A549 (cell line): ENCODE measurements at regions not wholly inside any gene's neighbourhood (a gene's known extent, or its start where the extent isn't known, plus 50 kb on each side); places are given as distances from the start of the nearest gene placed in this dataset.

Experiments used
- ATAC-seq, 2 experiments: fragments of 200-7000 bp in 1 of 2; fragments of >200 bp in 1 of 2; cut with Nextera tagmentation in 1 of 2; cut with Tn5 transposase in 1 of 2; 3 replicates each; pipeline versions ENCODE4 v1.8.0 to v1.9.1; 2018 to 2020; ENCODE audit warnings: mild to moderate bottlenecking in 1 of 2, moderate library complexity in 1 of 2
- CTCF ChIA-PET: fragments of 300-600 bp; sonication (Branson Sonifier 250); formaldehyde crosslinking; extraction: SDS; loops from one replicate; lab custom pipeline; 2021; ENCODE audit warnings: antibody characterized with exemption, inconsistent platforms; lab: Yijun Ruan, JAX
- POLR2A ChIA-PET: fragments of 350-600 bp; formaldehyde crosslinking; extraction: SDS; loops from one replicate; lab custom pipeline; 2021; ENCODE audit warnings: antibody characterized with exemption, inconsistent platforms; lab: Yijun Ruan, JAX
- DNase-seq, 2 experiments: peaks; one replicate each; pipeline versions ENCODE4 v3.0.0 to v3.0.0-alpha.2; 2011 to 2016; ENCODE audit warnings: low read depth in 1 of 2, low spot score in 1 of 2
- FAIRE-seq: peaks from 2 replicates; lab custom pipeline; 2011; peaks lifted over from hg19 to GRCh38; lab: Jason Lieb, UNC
- H3K27ac ChIP-seq, 2 experiments: fragments of >200 bp; sonication (Bioruptor Twin); formaldehyde crosslinking; 3 replicates each; pipeline ENCODE4 v1.5.1; 2016 to 2017
- H3K4me1 ChIP-seq: fragments of >200 bp; sonication (Bioruptor Twin); formaldehyde crosslinking; 3 replicates; pipeline ENCODE4 v1.6.1; 2016
- H3K4me2 ChIP-seq: fragments of >200 bp; sonication (Bioruptor Twin); formaldehyde crosslinking; 3 replicates; pipeline ENCODE4 v1.6.1; 2016
- H3K4me3 ChIP-seq: fragments of >200 bp; sonication (Bioruptor Twin); formaldehyde crosslinking; 3 replicates; pipeline ENCODE4 v1.5.1; 2016
- H3K9me3 ChIP-seq: fragments of >200 bp; sonication (Bioruptor Twin); formaldehyde crosslinking; 3 replicates; pipeline ENCODE4 v1.6.1; 2016
- ATOH8 ChIP-seq: fragments of 250-450 bp; sonication (Bioruptor Pico); IDR thresholded peaks from 2 replicates; pipeline ENCODE4 v1.5.0; 2020; ENCODE audit warnings: low read depth, mild to moderate bottlenecking, moderate library complexity
- CBX2 ChIP-seq: fragments of 200-600 bp; sonication (generic); IDR thresholded peaks from 2 replicates; pipeline ENCODE4 v1.6.1; 2016; ENCODE audit warnings: low read depth, mild to moderate bottlenecking, borderline replicate concordance
- CBX8 ChIP-seq: fragments of 200-600 bp; sonication (generic); IDR thresholded peaks from 2 replicates; pipeline ENCODE4 v1.6.1; 2016
- CEBPB ChIP-seq, 2 experiments: fragments of >200 bp in 1 of 2; sonication (Bioruptor Twin) in 1 of 2; formaldehyde crosslinking in 1 of 2; IDR thresholded peaks; 2 replicates each; pipeline ENCODE4 v1.6.1; 2012 to 2016
- CHD2 ChIP-seq: fragments of 150-350 bp; IDR thresholded peaks from 2 replicates; pipeline ENCODE4 v1.6.1; 2014; ENCODE audit warnings: low read length; ENCODE audit not compliant: partially characterized antibody
- CTCF ChIP-seq: fragments of >200 bp; sonication (Bioruptor Twin); formaldehyde crosslinking; IDR thresholded peaks from 3 replicates; pipeline ENCODE4 v1.5.1; 2016
- EHF ChIP-seq: fragments of 250-450 bp; sonication (Bioruptor Pico); IDR thresholded peaks from 2 replicates; pipeline ENCODE4 v1.5.0; 2020; ENCODE audit warnings: mild to moderate bottlenecking
- EHMT2 ChIP-seq: fragments of 200-600 bp; sonication (generic); IDR thresholded peaks from 2 replicates; pipeline ENCODE4 v1.6.1; 2016; ENCODE audit warnings: antibody characterized with exemption, low read depth, mild to moderate bottlenecking, moderate library complexity
- ESRRA ChIP-seq: fragments of 150-350 bp; IDR thresholded peaks from 2 replicates; pipeline ENCODE4 v1.6.1; 2014; ENCODE audit warnings: mild to moderate bottlenecking, low read length, borderline replicate concordance
- FOSB ChIP-seq: fragments of 250-450 bp; sonication (Bioruptor Pico); IDR thresholded peaks from 2 replicates; pipeline ENCODE4 v1.5.0; 2020; ENCODE audit warnings: mild to moderate bottlenecking, moderate library complexity
- FOSL2 ChIP-seq, 2 experiments: fragments of 450-650 bp in 1 of 2; fragments of >200 bp in 1 of 2; sonication (Bioruptor Twin) in 1 of 2; formaldehyde crosslinking; IDR thresholded peaks; 2 replicates each; pipeline versions ENCODE4 v1.5.0 to v1.6.1; 2016 to 2020; ENCODE audit warnings: mild to moderate bottlenecking in 1 of 2, moderate library complexity in 1 of 2
- FOXS1 ChIP-seq: fragments of 250-450 bp; sonication (Bioruptor Pico); IDR thresholded peaks from 2 replicates; pipeline ENCODE4 v1.5.0; 2020; ENCODE audit warnings: mild to moderate bottlenecking, moderate library complexity
- HEYL ChIP-seq: fragments of 250-450 bp; sonication (Bioruptor Pico); IDR thresholded peaks from 2 replicates; pipeline ENCODE4 v1.8.0; 2021; ENCODE audit warnings: mild to moderate bottlenecking, moderate library complexity
- HOXB13 ChIP-seq: fragments of 250-450 bp; sonication (Bioruptor Pico); IDR thresholded peaks from 2 replicates; pipeline ENCODE4 v1.5.0; 2020; ENCODE audit warnings: low read depth, mild to moderate bottlenecking, moderate library complexity
- JUN ChIP-seq, 2 experiments: fragments of >200 bp; sonication (Bioruptor Twin); formaldehyde crosslinking; IDR thresholded peaks; 2 replicates in 1 of 2; 3 replicates in 1 of 2; pipeline ENCODE4 v1.6.1; 2016 to 2017
- MAFK ChIP-seq: fragments of 450-650 bp; IDR thresholded peaks from 2 replicates; pipeline ENCODE4 v1.6.1; 2014; ENCODE audit not compliant: partially characterized antibody
- MAX ChIP-seq: IDR thresholded peaks from 2 replicates; pipeline ENCODE4 v1.6.1; 2012
- MAZ ChIP-seq: fragments of 150-350 bp; IDR thresholded peaks from 2 replicates; pipeline ENCODE4 v1.6.1; 2014; ENCODE audit warnings: antibody characterized with exemption, low read depth, low read length, borderline replicate concordance
- NPAS2 ChIP-seq: fragments of 250-450 bp; sonication (Bioruptor Pico); IDR thresholded peaks from 2 replicates; pipeline ENCODE4 v1.8.0; 2022; ENCODE audit warnings: mild to moderate bottlenecking, moderate library complexity, borderline replicate concordance
- NR3C1 ChIP-seq: fragments of >200 bp; sonication (Bioruptor Twin); formaldehyde crosslinking; IDR thresholded peaks from 3 replicates; pipeline ENCODE4 v1.6.1; 2017
- PHF8 ChIP-seq: fragments of 200-600 bp; sonication (generic); IDR thresholded peaks from 2 replicates; pipeline ENCODE4 v1.6.1; 2016; ENCODE audit warnings: low read depth, mild to moderate bottlenecking, antibody characterized with exemption, moderate library complexity, borderline replicate concordance
- RCOR1 ChIP-seq: fragments of 150-350 bp; IDR thresholded peaks from 2 replicates; pipeline ENCODE4 v1.6.1; 2014; ENCODE audit warnings: antibody characterized with exemption, low read length, low read depth
- RNF2 ChIP-seq: fragments of 200-600 bp; sonication (generic); IDR thresholded peaks from 2 replicates; pipeline ENCODE4 v1.6.1; 2016; ENCODE audit warnings: low read depth, mild to moderate bottlenecking, antibody characterized with exemption, moderate library complexity, borderline replicate concordance
- SMC3 ChIP-seq: fragments of >200 bp; sonication (Bioruptor Twin); formaldehyde crosslinking; IDR thresholded peaks from 3 replicates; pipeline ENCODE4 v1.6.1; 2018; ENCODE audit warnings: inconsistent platforms
- SREBF2 ChIP-seq: fragments of 450-650 bp; IDR thresholded peaks from 2 replicates; pipeline ENCODE4 v1.6.1; 2014; ENCODE audit warnings: mild to moderate bottlenecking, moderate library complexity
- TP53 ChIP-seq: fragments of 250-450 bp; sonication (Bioruptor Pico); IDR thresholded peaks from 2 replicates; pipeline ENCODE4 v1.5.0; 2021; ENCODE audit warnings: mild to moderate bottlenecking, moderate library complexity
- ZFP36 ChIP-seq: fragments of 450-650 bp; IDR thresholded peaks from 2 replicates; pipeline ENCODE4 v1.6.1; 2014; ENCODE audit warnings: borderline replicate concordance; ENCODE audit not compliant: partially characterized antibody
- ZSCAN20 ChIP-seq: fragments of 250-450 bp; sonication (Bioruptor Pico); IDR thresholded peaks from 2 replicates; pipeline ENCODE4 v1.8.0; 2022; ENCODE audit warnings: mild to moderate bottlenecking, moderate library complexity
- whole genome bisulfite sequencing: methylation state at CpG from one replicate; pipeline ENCODE4 v1.1.6; 2017; ENCODE audit errors: missing lambda C conversion rate; 5-methylcytosine and 5-hydroxymethylcytosine counted together
- TF ChIP-seq, protein P1 (sequence below): IDR thresholded peaks from 2 replicates; pipeline ENCODE4 v1.6.1; 2012

DNA sequence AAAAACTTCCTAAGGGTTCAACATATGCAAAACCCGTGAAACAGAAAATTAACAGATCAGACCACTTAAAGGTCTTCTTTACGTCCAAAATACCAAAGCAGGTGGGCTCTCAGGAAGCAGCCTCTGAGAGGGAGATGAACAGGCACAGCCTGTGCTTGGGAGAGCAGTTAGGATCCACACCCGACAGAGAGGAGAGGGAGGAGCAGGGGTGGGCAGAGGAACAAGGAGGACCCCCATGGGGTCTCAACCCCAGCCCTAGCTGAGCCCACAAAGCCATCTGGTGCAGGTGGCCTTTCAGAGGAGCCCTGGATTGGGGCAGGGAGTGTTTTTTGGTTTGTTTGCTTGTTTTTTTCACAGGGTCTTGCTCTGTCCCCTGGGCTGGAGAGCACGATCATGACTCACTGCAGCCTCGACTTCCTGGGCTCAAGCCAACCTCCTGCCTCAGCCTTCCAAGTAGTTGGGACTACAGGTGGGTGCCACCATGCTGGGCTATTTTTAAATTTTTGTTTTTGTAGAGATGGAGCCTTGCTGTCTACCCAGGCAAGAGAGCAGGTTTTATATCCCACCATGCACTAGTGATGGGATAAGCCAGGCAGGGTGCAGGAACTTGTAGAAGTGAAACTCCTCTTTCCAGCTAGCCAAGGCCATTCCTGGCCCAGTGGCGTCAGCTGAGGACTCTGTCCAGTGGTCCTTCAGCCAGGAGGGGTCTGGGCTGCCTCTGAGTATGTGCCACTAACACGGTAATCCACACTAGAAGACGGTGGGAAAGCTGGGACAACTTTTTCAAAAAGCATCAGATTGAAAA, 154.1 kb upstream of the HDAC4 start:
- POLR2A ChIA-PET: no interaction called here

DNA sequence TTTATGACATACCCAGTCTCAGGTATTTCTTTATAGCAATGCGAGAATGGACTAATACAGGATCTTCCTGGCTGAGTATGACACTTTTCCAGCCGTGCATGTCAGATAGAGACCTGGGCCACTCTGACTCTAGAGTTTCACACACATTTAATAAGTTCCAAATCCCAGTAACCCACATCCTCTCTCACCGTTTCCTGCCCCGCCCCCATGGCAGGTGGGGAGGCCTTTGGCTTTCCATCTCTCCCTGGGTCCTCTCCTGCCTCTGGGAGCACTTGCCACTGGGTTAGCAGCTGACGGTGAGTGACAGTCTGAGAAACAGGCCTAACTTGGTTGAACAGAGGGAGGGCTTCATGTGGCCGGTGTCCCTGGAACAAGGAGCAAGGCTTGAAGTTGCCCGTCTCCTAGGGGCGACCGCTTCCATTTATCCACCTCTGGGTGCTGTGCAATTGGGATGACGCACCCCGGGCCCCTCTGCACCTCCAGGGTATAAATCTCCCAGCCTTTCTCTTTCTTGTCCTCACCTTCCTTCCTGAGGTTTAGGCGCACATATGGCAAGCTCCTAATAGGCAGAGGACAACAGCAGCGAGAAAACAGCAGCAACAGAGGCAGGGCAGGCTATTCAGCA, 152.7 kb upstream of the HDAC4 start:
- ChIA-PET CTCF (interaction anchor here (1.7 kb wide), 1 partner anchor 21 kb away, joined by 3 read pairs; no protein-coding TSS in a partner anchor), POLR2A (no interaction called here)
- DNase-seq (no peak), ATAC-seq (no peak), FAIRE-seq (no peak)
- 67% methylated on average over 13 of the region's 13 CpGs for WGBS
- no peaks in the 10 kb centered on the region for H3K9me3 ChIP-seq
- H3K4me2 ChIP-seq: no peak overlapping the region
- no peak overlapping the region for H3K4me3 ChIP-seq
- TF ChIP-seq JUN (IDR thresholded peaks at IDR 0.05) (no peak), CBX2 (no peak), CEBPB (IDR thresholded peaks at IDR 0.05) (no peak), ZFP36 (no peak), MAX (no peak), PHF8 (no peak), CBX8 (no peak), FOSB (CRISPR knock-in tag) (no peak), ZSCAN20 (CRISPR knock-in tag) (no peak), EHF (no peak), MAZ (no peak), RNF2 (no peak), TP53 (CRISPR knock-in tag) (no peak), NR3C1 (no peak)
- H3K27ac ChIP-seq: no peak overlapping the region
- no peaks in the 10 kb centered on the region for H3K4me1 ChIP-seq

More for the DNA sequence above, 154.1 kb upstream of the HDAC4 start:
- no peaks in the 10 kb centered on the region for H3K4me1 ChIP-seq
- no peaks in the 10 kb centered on the region for H3K9me3 ChIP-seq
- no peak overlapping the region for H3K4me3 ChIP-seq
- ATAC-seq: 0 out of 6 replicates have a peak, but pooled peaks of 1 of the 2 experiments have one; percentile 24
- no peak for FAIRE-seq
- H3K4me2 ChIP-seq: no peak overlapping the region
- CTCF ChIA-PET: interaction anchor here (0.7 to 1.7 kb wide), 2 partner anchors 20 to 328 kb away, joined by 3 read pairs; no protein-coding TSS in a partner anchor
- WGBS: 19% methylated on average over 8 of the region's 8 CpGs
- no peak overlapping the region for H3K27ac ChIP-seq
- no peak for TF ChIP-seq MAFK
- TF ChIP-seq HEYL: no peak
- TF ChIP-seq HOXB13 (CRISPR knock-in tag): no peak
- no peak for TF ChIP-seq NPAS2 (CRISPR knock-in tag)
- TF ChIP-seq SREBF2: no peak
- TF ChIP-seq ESRRA: no peak
- no peak for TF ChIP-seq SMC3
- DNase-seq: no peak

DNA sequence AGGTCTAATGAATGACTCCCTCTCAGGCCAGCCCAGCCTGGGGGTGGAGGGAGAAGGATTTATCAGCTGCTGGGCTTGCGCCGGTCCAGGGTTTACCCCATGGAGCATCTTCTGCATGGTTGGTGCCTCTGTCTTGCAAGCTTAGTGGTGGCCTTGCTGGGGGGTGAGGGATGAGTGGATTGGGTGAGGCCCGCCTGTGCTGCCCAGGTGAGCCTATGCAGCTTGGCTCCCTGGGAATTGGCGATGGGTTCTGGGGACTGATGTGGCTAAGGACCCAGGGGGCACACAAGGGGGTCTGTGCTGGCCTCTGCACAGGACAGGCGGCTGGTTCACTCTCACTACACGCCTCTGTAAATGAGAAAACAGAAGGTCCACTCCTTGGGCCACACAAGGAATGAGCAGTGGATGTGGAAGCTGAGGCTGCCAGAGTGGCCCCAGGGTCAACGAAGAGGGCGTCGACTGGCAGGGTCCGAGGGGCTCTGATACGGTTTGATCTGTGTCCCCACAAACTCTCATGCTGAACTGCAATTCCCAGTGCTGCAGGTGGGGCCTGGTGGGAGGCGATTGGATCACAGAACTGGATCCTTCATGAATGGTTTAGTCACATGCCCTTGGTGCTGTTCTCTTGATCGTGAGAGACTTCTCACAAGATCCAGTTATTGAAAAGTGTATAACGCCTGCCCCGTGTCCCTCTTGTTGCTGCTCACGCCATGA, 151.6 kb upstream of the HDAC4 start:
- no peaks in the 10 kb centered on the region for H3K9me3 ChIP-seq
- FAIRE-seq: no peak
- H3K4me3 ChIP-seq: no peak overlapping the region
- no peaks in the 10 kb centered on the region for H3K4me1 ChIP-seq
- no peak overlapping the region for H3K4me2 ChIP-seq
- WGBS: 50% methylated on average over 16 of the region's 16 CpGs
- no peak for DNase-seq
- ATAC-seq: no peak
- ChIA-PET POLR2A (no interaction called here), CTCF (no interaction called here)
- H3K27ac ChIP-seq: no peak overlapping the region
- TF ChIP-seq EHF (no peak), FOXS1 (no peak), EHMT2 (no peak), MAFK (no peak), ATOH8 (no peak), FOSL2 (IDR thresholded peaks at IDR 0.05) (no peak), FOSL2 (CRISPR knock-in tag; IDR thresholded peaks at IDR 0.05) (no peak), CHD2 (no peak), CBX8 (no peak), MAX (no peak), NR3C1 (no peak), RCOR1 (no peak), CTCF (no peak)
- TF ChIP-seq, protein P1, sequence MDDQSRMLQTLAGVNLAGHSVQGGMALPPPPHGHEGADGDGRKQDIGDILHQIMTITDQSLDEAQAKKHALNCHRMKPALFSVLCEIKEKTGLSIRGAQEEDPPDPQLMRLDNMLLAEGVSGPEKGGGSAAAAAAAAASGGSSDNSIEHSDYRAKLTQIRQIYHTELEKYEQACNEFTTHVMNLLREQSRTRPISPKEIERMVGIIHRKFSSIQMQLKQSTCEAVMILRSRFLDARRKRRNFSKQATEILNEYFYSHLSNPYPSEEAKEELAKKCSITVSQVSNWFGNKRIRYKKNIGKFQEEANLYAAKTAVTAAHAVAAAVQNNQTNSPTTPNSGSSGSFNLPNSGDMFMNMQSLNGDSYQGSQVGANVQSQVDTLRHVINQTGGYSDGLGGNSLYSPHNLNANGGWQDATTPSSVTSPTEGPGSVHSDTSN: no peak
